ENCODE measurements at regions not wholly inside any gene's neighbourhood (a gene's known extent, or its start where the extent isn't known, plus 50 kb on each side); places are given as distances from the start of the nearest gene placed in this dataset.

DNA sequence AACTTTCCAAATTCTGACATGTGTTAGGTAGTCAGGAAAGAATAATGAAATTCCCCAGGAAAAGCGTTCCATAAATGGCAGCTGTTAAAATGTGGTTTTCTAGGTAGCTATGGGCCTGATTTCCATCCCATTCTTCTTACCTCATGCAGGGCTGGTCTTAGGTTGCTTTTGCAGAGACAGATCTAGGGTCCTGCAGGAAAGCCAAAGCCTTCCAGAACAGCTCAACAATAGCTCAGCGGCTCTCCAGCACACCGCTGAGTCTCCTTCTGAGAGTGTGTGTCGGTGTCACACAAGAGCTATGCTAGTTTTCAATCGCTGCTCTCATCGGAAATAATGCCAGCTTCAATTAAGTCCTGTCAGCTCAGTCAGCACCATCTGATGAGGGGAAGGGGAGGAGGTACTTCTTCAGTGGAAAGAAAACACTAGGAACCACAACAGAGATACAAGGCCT, 106.7 kb downstream of the TMEM30B start:
- Histone ChIP-seq H3K36me3 (ENCODE audit: control insufficient read depth in 2 of 3, insufficient read depth in 3 of 3, low read length in 3 of 3) (no peaks in the 10 kb centered on the region), H3K4me1 (ENCODE audit: control insufficient read depth in 2 of 2, insufficient read depth in 2 of 2, low read length in 2 of 2) (peaks cover 0 to 8% of the 10 kb centered on the region in 2 donors), H3K27ac (ENCODE audit: low read depth, low read length) (no peak overlapping the region), H3K27me3 (ENCODE audit: control insufficient read depth in 2 of 2, insufficient read depth in 2 of 2, low read length in 2 of 2) (no peaks in the 10 kb centered on the region), H3K4me3 (ENCODE audit: low read length) (no peak overlapping the region), H3K9me3 (ENCODE audit: control insufficient read depth in 2 of 3, low read length in 3 of 3) (no peaks in the 10 kb centered on the region)
- H3K27me3 Mint-ChIP-seq: peaks cover 0 to 12% (median 7%) of the 10 kb centered on the region in 5 donors
- peaks cover 10 to 33% (median 12%) of the 10 kb centered on the region in 7 donors for H3K4me1 Mint-ChIP-seq
- H3K4me3 Mint-ChIP-seq: peak overlapping the region in 1 of 10 donors; percentile 16
- peaks cover 0 to 12% (median 0%) of the 10 kb centered on the region in 11 donors for H3K9me3 Mint-ChIP-seq
- DNase-seq (no peak), ATAC-seq (no peak)
- H3K36me3 Mint-ChIP-seq: peaks cover 0 to 10% (median 0%) of the 10 kb centered on the region in 5 donors
- CTCF ChIA-PET: interaction anchor here (0.6 kb wide), 1 partner anchor 122 kb away, joined by 3 read pairs; no protein-coding TSS in a partner anchor
- H3K27ac Mint-ChIP-seq: peak overlapping the region in 1 of 9 donors; percentile 59
- POLR2A ChIA-PET: no interaction called here
- intact Hi-C loops (cut with micrococcal nuclease): loop anchor here in 1 of 2 donors (10.0 kb wide), 1 partner anchor 140 kb away; no protein-coding TSS in a partner anchor

DNA sequence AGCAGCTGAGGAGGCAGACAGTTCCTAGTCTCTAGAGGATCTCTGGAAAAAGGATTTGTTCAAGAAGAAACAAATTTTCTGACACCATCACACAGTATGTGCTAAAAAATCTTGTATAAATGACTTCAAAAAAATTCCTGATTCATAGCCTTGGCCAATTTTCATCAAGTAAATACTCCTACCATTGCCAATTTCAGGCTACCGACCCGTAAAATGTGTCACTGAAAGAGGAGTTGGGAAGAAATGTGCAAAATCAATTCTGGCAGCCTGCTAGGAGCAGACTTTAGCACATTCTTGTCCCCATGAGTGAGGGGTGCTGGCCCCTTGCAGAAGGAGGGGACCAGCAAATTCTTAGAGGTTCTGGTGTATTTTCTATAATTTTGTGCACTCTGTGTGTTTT, 109.4 kb downstream of the TMEM30B start:
- CTCF ChIA-PET: no interaction called here
- H3K36me3 Mint-ChIP-seq: peaks cover 0 to 7% (median 0%) of the 10 kb centered on the region in 5 donors

DNA sequence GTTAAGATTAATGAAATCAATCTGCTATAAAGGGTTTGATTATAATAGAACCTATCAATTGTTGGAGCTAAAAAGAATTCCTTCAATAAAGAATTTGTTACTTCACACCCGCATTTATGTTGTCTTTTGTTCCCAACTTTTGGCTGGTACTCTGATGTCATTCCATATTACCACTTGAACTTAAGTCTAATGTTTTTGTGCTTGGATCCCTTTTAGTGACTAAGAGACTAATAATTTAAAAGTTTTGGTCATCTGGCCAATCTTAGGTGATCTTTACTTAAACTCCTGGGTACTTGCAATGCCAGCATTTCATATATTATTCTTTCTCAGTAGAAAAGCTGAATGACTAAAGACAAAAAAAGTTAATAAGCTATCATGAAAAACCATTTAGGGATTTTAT, 113.0 kb downstream of the TMEM30B start:
- Histone ChIP-seq H3K4me1 (ENCODE audit: control insufficient read depth in 2 of 2, insufficient read depth in 2 of 2, low read length in 2 of 2) (no peaks in the 10 kb centered on the region), H3K27me3 (ENCODE audit: control insufficient read depth in 2 of 2, insufficient read depth in 2 of 2, low read length in 2 of 2) (no peaks in the 10 kb centered on the region), H3K4me3 (ENCODE audit: low read length) (no peak overlapping the region), H3K36me3 (ENCODE audit: control insufficient read depth in 2 of 3, insufficient read depth in 3 of 3, low read length in 3 of 3) (no peaks in the 10 kb centered on the region), H3K27ac (ENCODE audit: low read depth, low read length) (no peak overlapping the region), H3K9me3 (ENCODE audit: control insufficient read depth in 2 of 3, low read length in 3 of 3) (no peaks in the 10 kb centered on the region)
- Mint-ChIP-seq H3K9me3 (peaks cover 0 to 21% (median 7%) of the 10 kb centered on the region in 11 donors), H3K4me1 (no peaks in the 10 kb centered on the region), H3K4me3 (no peak overlapping the region), H3K27me3 (peaks cover 8 to 12% (median 10%) of the 10 kb centered on the region in 5 donors), H3K27ac (no peak overlapping the region), H3K36me3 (peaks cover 0 to 7% (median 0%) of the 10 kb centered on the region in 5 donors)
- ChIA-PET CTCF (no interaction called here), POLR2A (no interaction called here)
- ATAC-seq: no peak
- intact Hi-C loops (cut with micrococcal nuclease): no loop called here
- DNase-seq: no peak

More for the DNA sequence above, 109.4 kb downstream of the TMEM30B start:
- DNase-seq: no peak
- peaks cover 0 to 14% (median 0%) of the 10 kb centered on the region in 7 donors for H3K4me1 Mint-ChIP-seq
- POLR2A ChIA-PET: no interaction called here
- no peaks in the 10 kb centered on the region for H3K9me3 ChIP-seq (ENCODE audit: control insufficient read depth in 2 of 3, low read length in 3 of 3)
- no peaks in the 10 kb centered on the region for H3K4me1 ChIP-seq (ENCODE audit: control insufficient read depth in 2 of 2, insufficient read depth in 2 of 2, low read length in 2 of 2)
- no peaks in the 10 kb centered on the region for H3K27me3 ChIP-seq (ENCODE audit: control insufficient read depth in 2 of 2, insufficient read depth in 2 of 2, low read length in 2 of 2)
- no peak for ATAC-seq
- no peaks in the 10 kb centered on the region for H3K36me3 ChIP-seq (ENCODE audit: control insufficient read depth in 2 of 3, insufficient read depth in 3 of 3, low read length in 3 of 3)
- peaks cover 0 to 15% (median 0%) of the 10 kb centered on the region in 11 donors for H3K9me3 Mint-ChIP-seq
- H3K4me3 Mint-ChIP-seq: no peak overlapping the region
- H3K27ac ChIP-seq (ENCODE audit: low read depth, low read length): no peak overlapping the region
- H3K27ac Mint-ChIP-seq: no peak overlapping the region
- peaks cover 0 to 10% (median 0%) of the 10 kb centered on the region in 5 donors for H3K27me3 Mint-ChIP-seq
- no peak overlapping the region for H3K4me3 ChIP-seq (ENCODE audit: low read length)
- intact Hi-C loops (cut with micrococcal nuclease): loop anchor here in 1 of 2 donors (10.0 kb wide), 1 partner anchor 137 kb away; no protein-coding TSS in a partner anchor

DNA sequence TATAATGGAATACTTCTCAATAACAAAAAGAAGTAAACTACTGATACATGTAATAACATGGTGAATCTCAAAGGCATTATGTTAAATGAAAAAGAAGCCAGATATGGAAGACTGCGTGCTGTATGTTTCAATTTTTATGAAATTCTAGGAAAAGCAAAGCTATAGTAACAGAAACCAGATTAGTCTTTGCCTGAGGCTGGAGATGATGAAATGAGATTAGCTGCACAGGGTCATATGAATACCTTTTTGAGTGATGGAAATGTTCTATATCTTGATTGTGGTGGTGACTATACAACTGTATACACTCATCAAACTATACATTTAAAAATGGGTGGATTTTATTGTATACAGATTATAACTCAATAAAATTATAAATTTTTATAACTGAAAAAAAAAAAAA, 113.5 kb downstream of the TMEM30B start:
- POLR2A ChIA-PET: no interaction called here
- Histone ChIP-seq H3K27ac (ENCODE audit: low read depth, low read length) (no peak overlapping the region), H3K4me3 (ENCODE audit: low read length) (no peak overlapping the region), H3K27me3 (ENCODE audit: control insufficient read depth in 2 of 2, insufficient read depth in 2 of 2, low read length in 2 of 2) (no peaks in the 10 kb centered on the region), H3K36me3 (ENCODE audit: control insufficient read depth in 2 of 3, insufficient read depth in 3 of 3, low read length in 3 of 3) (no peaks in the 10 kb centered on the region), H3K9me3 (ENCODE audit: control insufficient read depth in 2 of 3, low read length in 3 of 3) (no peaks in the 10 kb centered on the region), H3K4me1 (ENCODE audit: control insufficient read depth in 2 of 2, insufficient read depth in 2 of 2, low read length in 2 of 2) (no peaks in the 10 kb centered on the region)
- H3K27me3 Mint-ChIP-seq: peaks cover 8 to 17% (median 11%) of the 10 kb centered on the region in 5 donors
- H3K36me3 Mint-ChIP-seq: peaks cover 0 to 5% (median 0%) of the 10 kb centered on the region in 5 donors
- no peaks in the 10 kb centered on the region for H3K4me1 Mint-ChIP-seq
- ATAC-seq (no peak), DNase-seq (no peak)
- peaks cover 0 to 21% (median 6%) of the 10 kb centered on the region in 11 donors for H3K9me3 Mint-ChIP-seq
- H3K27ac Mint-ChIP-seq: no peak overlapping the region
- CTCF ChIA-PET: interaction anchor here (0.6 kb wide), 1 partner anchor 542 kb away, joined by 3 read pairs; no protein-coding TSS in a partner anchor
- H3K4me3 Mint-ChIP-seq: no peak overlapping the region
- intact Hi-C loops (cut with micrococcal nuclease): no loop called here

DNA sequence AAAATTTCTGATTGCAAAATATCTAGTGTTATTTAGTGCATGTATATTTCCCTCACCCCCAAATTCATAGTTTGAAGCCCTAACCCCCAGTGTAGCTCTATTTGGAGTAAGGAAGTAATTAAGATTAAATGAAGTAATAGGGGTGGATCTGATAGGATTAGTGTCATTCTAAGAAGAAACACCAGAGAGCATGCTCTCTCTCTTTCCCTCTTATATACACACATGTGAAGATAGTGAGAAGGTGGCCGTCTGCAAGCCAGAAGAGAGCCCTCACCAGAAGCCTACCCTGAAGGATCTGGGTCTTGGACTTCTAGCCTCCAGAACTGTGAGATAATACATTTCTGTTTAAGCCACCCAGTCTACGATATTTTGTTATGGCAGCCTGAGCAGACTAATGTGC, 120.3 kb downstream of the TMEM30B start:
- H3K4me3 Mint-ChIP-seq: no peak overlapping the region
- H3K27ac ChIP-seq (ENCODE audit: low read depth, low read length): no peak overlapping the region
- H3K9me3 ChIP-seq (ENCODE audit: control insufficient read depth in 2 of 3, low read length in 3 of 3): no peaks in the 10 kb centered on the region
- H3K4me1 ChIP-seq (ENCODE audit: control insufficient read depth in 2 of 2, insufficient read depth in 2 of 2, low read length in 2 of 2): no peaks in the 10 kb centered on the region
- DNase-seq (no peak), ATAC-seq (no peak)
- H3K4me1 Mint-ChIP-seq: no peaks in the 10 kb centered on the region
- ChIA-PET CTCF (no interaction called here), POLR2A (no interaction called here)
- no peak overlapping the region for H3K27ac Mint-ChIP-seq
- peaks cover 0 to 4% (median 0%) of the 10 kb centered on the region in 5 donors for H3K36me3 Mint-ChIP-seq
- H3K27me3 Mint-ChIP-seq: peaks cover 13 to 30% (median 24%) of the 10 kb centered on the region in 5 donors
- intact Hi-C loops (cut with micrococcal nuclease): no loop called here
- H3K9me3 Mint-ChIP-seq: peaks cover 0 to 24% (median 5%) of the 10 kb centered on the region in 11 donors
- no peaks in the 10 kb centered on the region for H3K36me3 ChIP-seq (ENCODE audit: control insufficient read depth in 2 of 3, insufficient read depth in 3 of 3, low read length in 3 of 3)
- H3K27me3 ChIP-seq (ENCODE audit: control insufficient read depth in 2 of 2, insufficient read depth in 2 of 2, low read length in 2 of 2): no peaks in the 10 kb centered on the region
- H3K4me3 ChIP-seq (ENCODE audit: low read length): no peak overlapping the region

DNA sequence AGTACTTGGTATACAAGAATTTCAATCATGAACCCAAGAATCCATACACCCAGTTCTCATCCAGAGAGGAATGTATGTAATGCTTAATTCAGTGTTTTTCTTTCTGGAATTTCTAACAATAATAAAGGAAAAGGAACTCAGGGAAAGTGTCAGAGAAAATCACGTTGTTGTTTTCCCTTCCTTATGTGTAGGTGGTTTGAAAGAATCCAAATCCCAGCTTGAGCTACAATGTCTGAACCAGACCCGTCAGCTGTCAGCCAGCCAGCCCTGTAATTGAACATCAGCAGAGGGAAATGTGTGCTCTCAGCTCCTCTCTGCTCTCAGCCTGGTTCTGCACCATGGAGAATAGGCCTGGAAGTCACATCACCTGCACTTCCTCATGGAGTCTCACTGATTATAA, 126.5 kb downstream of the TMEM30B start:
- CTCF ChIA-PET: no interaction called here
- no peaks in the 10 kb centered on the region for H3K36me3 ChIP-seq (ENCODE audit: control insufficient read depth in 2 of 3, insufficient read depth in 3 of 3, low read length in 3 of 3)
- Mint-ChIP-seq H3K36me3 (peaks cover 0 to 4% (median 0%) of the 10 kb centered on the region in 5 donors), H3K9me3 (peaks cover 0 to 5% (median 0%) of the 10 kb centered on the region in 11 donors), H3K27me3 (peaks cover 3 to 22% (median 9%) of the 10 kb centered on the region in 5 donors), H3K4me3 (no peak overlapping the region), H3K4me1 (no peaks in the 10 kb centered on the region), H3K27ac (no peak overlapping the region)
- ATAC-seq: no peak
- no peaks in the 10 kb centered on the region for H3K9me3 ChIP-seq (ENCODE audit: control insufficient read depth in 2 of 3, low read length in 3 of 3)
- DNase-seq: no peak
- H3K4me1 ChIP-seq (ENCODE audit: control insufficient read depth in 2 of 2, insufficient read depth in 2 of 2, low read length in 2 of 2): no peaks in the 10 kb centered on the region
- no peak overlapping the region for H3K4me3 ChIP-seq (ENCODE audit: low read length)
- POLR2A ChIA-PET: no interaction called here
- H3K27ac ChIP-seq (ENCODE audit: low read depth, low read length): no peak overlapping the region
- H3K27me3 ChIP-seq (ENCODE audit: control insufficient read depth in 2 of 2, insufficient read depth in 2 of 2, low read length in 2 of 2): no peaks in the 10 kb centered on the region
- intact Hi-C loops (cut with micrococcal nuclease): no loop called here
